ENCODE measurements at regions not wholly inside any gene's neighbourhood (a gene's known extent, or its start where the extent isn't known, plus 50 kb on each side); places are given as distances from the start of the nearest gene placed in this dataset.

DNA sequence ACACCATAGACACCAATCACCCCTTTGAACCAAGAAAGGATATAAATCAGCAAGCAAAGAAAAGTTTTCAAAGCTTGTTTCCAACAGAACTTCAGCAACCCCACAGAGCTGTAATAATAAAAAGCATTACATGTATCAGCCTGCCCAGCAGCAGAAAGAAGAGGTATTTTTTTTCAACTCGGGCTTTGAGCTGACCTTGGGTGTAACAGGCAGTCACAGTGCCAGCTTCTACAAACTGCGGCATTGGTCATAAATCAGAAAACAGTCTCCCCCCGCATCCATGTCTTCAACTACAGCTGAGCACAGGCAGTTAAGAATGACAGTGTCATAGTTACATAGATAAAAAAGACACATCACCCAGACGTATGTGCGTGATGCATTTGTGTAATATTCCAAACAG is 671.0 kb upstream of the SLITRK1 start:
- DNase-seq (ENCODE audit: low read depth) = no peak
- no peak overlapping the region for H3K4me3 ChIP-seq (ENCODE audit: low read depth, low read length)
- TF ChIP-seq, protein P1, sequence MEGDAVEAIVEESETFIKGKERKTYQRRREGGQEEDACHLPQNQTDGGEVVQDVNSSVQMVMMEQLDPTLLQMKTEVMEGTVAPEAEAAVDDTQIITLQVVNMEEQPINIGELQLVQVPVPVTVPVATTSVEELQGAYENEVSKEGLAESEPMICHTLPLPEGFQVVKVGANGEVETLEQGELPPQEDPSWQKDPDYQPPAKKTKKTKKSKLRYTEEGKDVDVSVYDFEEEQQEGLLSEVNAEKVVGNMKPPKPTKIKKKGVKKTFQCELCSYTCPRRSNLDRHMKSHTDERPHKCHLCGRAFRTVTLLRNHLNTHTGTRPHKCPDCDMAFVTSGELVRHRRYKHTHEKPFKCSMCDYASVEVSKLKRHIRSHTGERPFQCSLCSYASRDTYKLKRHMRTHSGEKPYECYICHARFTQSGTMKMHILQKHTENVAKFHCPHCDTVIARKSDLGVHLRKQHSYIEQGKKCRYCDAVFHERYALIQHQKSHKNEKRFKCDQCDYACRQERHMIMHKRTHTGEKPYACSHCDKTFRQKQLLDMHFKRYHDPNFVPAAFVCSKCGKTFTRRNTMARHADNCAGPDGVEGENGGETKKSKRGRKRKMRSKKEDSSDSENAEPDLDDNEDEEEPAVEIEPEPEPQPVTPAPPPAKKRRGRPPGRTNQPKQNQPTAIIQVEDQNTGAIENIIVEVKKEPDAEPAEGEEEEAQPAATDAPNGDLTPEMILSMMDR (IDR thresholded peaks at IDR 0.05; ENCODE audit: insufficient read depth, low read depth, low read length, missing control alignments) = no peak

GRCh38 chr13:84543962-84544361 is 661.7 kb upstream of the SLITRK1 start:
- DNase-seq (ENCODE audit: low read depth) = no peak
- TF ChIP-seq, protein P1 (IDR thresholded peaks at IDR 0.05; ENCODE audit: insufficient read depth, low read depth, low read length, missing control alignments) = no peak
- no peak overlapping the region for H3K4me3 ChIP-seq (ENCODE audit: low read depth, low read length)

DNA sequence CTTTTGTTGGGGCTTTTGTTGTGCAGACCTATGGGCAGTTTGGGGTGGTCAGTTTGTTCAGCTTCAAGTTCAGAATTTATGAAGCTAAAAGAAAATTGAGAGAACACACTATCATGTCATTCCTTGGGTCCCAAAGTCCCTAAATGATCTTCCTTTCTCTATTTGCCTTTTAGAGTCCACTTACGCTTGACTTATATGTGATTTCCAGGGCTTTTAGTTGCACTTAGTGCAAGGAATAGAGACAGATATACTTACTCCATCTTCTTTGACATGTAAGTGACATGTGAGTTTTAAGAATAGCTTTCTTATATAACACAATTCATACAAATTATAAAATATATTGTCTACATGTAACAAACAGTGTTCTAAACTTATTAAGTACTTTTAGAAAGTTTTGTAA is 660.1 kb upstream of the SLITRK1 start:
- no peak overlapping the region for H3K4me3 ChIP-seq (ENCODE audit: low read depth, low read length)
- DNase-seq (ENCODE audit: low read depth) = no peak
- TF ChIP-seq, protein P1 (IDR thresholded peaks at IDR 0.05; ENCODE audit: insufficient read depth, low read depth, low read length, missing control alignments) = no peak

DNA sequence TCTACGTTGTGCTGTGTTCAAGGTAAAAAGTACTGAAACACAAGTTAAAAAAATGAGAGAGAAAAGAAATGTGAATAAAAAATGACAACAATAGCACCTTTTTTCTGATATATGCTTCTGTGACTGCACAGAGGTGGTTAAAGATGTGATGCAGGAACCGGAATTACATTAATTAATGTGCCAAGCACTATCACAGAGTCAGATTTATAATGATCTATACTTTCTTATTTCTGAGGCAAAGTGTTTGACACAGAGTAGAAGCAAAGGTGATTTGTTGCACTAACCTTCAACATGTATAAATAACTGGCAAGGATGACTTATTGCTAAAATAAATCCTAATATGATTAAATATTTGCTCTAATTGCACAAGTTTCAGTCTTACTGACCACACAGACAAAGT is 654.6 kb upstream of the SLITRK1 start:
- TF ChIP-seq, protein P1 (IDR thresholded peaks at IDR 0.05; ENCODE audit: insufficient read depth, low read depth, low read length, missing control alignments) = no peak
- H3K4me3 ChIP-seq (ENCODE audit: low read depth, low read length) = no peak overlapping the region
- no peak for DNase-seq (ENCODE audit: low read depth)

GRCh38 chr13:84528408-84529070 is 646.3 kb upstream of the SLITRK1 start:
- TF ChIP-seq, protein P1 (IDR thresholded peaks at IDR 0.05; ENCODE audit: insufficient read depth, low read depth, low read length, missing control alignments) = no peak
- DNase-seq (ENCODE audit: low read depth) = no peak
- no peak overlapping the region for H3K4me3 ChIP-seq (ENCODE audit: low read depth, low read length)

- DNase-seq (ENCODE audit: low read depth) = no peak
- no peak overlapping the region for H3K4me3 ChIP-seq (ENCODE audit: low read depth, low read length)
- TF ChIP-seq, protein P1 (IDR thresholded peaks at IDR 0.05; ENCODE audit: insufficient read depth, low read depth, low read length, missing control alignments) = no peak
Measured at GRCh38 chr13:84525865-84526264, 643.6 kb upstream of the SLITRK1 start.

GRCh38 chr13:84524586-84524985 is 642.3 kb upstream of the SLITRK1 start:
- DNase-seq (ENCODE audit: low read depth) = no peak
- no peak overlapping the region for H3K4me3 ChIP-seq (ENCODE audit: low read depth, low read length)
- TF ChIP-seq, protein P1 (IDR thresholded peaks at IDR 0.05; ENCODE audit: insufficient read depth, low read depth, low read length, missing control alignments) = no peak

All from GM12865 (cell line).